Hematopoietic multipotent progenitor cell treated with erythropoietin and hydrocortisone succinate and interleukin-3 and kit ligand, for 15 days (in vitro differentiated cells): ENCODE measurements at regions not wholly inside any gene's neighbourhood (a gene's known extent, or its start where the extent isn't known, plus 50 kb on each side); places are given as distances from the start of the nearest gene placed in this dataset.

ENCODE experiments used
- DNase-seq: peaks from one replicate; pipeline ENCODE4 v3.0.0-alpha.2; 2015; ENCODE audit warnings: low spot score

GRCh38 chr13:106036870-106037269, 498.6 kb downstream of the EFNB2 start:
- DNase-seq, result no peak

- no peak for DNase-seq
These were observed 501.3 kb downstream of the EFNB2 start for GRCh38 chr13:106034201-106034600.

- DNase-seq, result no peak
These were observed 501.8 kb downstream of the EFNB2 start for GRCh38 chr13:106033659-106034058.

GRCh38 chr13:106032441-106032840, 503.0 kb downstream of the EFNB2 start:
- DNase-seq, result no peak

GRCh38 chr13:106029676-106030290, 505.7 kb downstream of the EFNB2 start:
- no peak for DNase-seq

GRCh38 chr13:106028911-106029310, 506.6 kb downstream of the EFNB2 start:
- no peak for DNase-seq

- no peak for DNase-seq
These were observed 523.9 kb downstream of the EFNB2 start for GRCh38 chr13:106011600-106011999.

GRCh38 chr13:106010836-106011235, 524.6 kb downstream of the EFNB2 start:
- DNase-seq, result no peak

- DNase-seq, result no peak
These were observed 526.9 kb downstream of the EFNB2 start for GRCh38 chr13:106008540-106008939.

GRCh38 chr13:106007156-106007555, 528.3 kb downstream of the EFNB2 start:
- no peak for DNase-seq

GRCh38 chr13:106003651-106004050, 531.8 kb downstream of the EFNB2 start:
- no peak for DNase-seq

GRCh38 chr13:106001443-106001842, 534.0 kb downstream of the EFNB2 start:
- DNase-seq, result no peak

- no peak for DNase-seq
These were observed 537.6 kb downstream of the EFNB2 start for GRCh38 chr13:105997581-105998550.

- DNase-seq, result no peak
These were observed 539.0 kb downstream of the EFNB2 start for GRCh38 chr13:105996391-105997025.

- no peak for DNase-seq
These were observed 541.1 kb downstream of the EFNB2 start for GRCh38 chr13:105994340-105994739.

GRCh38 chr13:105991622-105992277, 543.7 kb downstream of the EFNB2 start:
- no peak for DNase-seq

- no peak for DNase-seq
These were observed 544.3 kb downstream of the EFNB2 start for GRCh38 chr13:105991131-105991530.

- DNase-seq, result no peak
These were observed 545.1 kb downstream of the EFNB2 start for GRCh38 chr13:105990256-105990958.

- DNase-seq, result no peak
These were observed 550.8 kb downstream of the EFNB2 start for GRCh38 chr13:105984646-105985045.

GRCh38 chr13:105984236-105984635, 551.2 kb downstream of the EFNB2 start:
- DNase-seq, result no peak

GRCh38 chr13:105982219-105982930, 553.1 kb downstream of the EFNB2 start:
- DNase-seq, result no peak
